Tibial nerve (tissue), 4 donors: ENCODE measurements at regions not wholly inside any gene's neighbourhood (a gene's known extent, or its start where the extent isn't known, plus 50 kb on each side); places are given as distances from the start of the nearest gene placed in this dataset.

Source experiments
- DNase-seq, 2 donors: peaks; one replicate each; pipeline ENCODE4 v3.0.0-alpha.2; 2019; ENCODE audit warnings: low spot score in 2 of 2
- H3K27ac ChIP-seq, 4 donors: fragments of 200-600 bp; sonication (generic) in 3 of 4; one replicate each; pipeline ENCODE4 v1.5.1; 2017 to 2019; ENCODE audit warnings: mild to moderate bottlenecking in 1 of 4
- H3K27me3 ChIP-seq, 2 donors: fragments of 200-600 bp; sonication (generic) in 1 of 2; one replicate each; pipeline versions ENCODE4 v1.5.1 to v1.6.0; 2017 to 2019
- H3K36me3 ChIP-seq, 3 donors: fragments of 200-600 bp; sonication (generic); one replicate each; pipeline ENCODE4 v1.5.1; 2018 to 2019
- H3K4me1 ChIP-seq, 4 donors: fragments of 200-600 bp; sonication (generic) in 3 of 4; one replicate each; pipeline ENCODE4 v1.5.1; 2017 to 2019
- H3K4me3 ChIP-seq, 4 donors: fragments of 200-600 bp; sonication (generic) in 3 of 4; one replicate each; pipeline ENCODE4 v1.5.1; 2017 to 2019; ENCODE audit warnings: mild to moderate bottlenecking in 1 of 4, moderate library complexity in 1 of 4
- H3K9me3 ChIP-seq, 4 donors: fragments of 200-600 bp; sonication (generic) in 3 of 4; one replicate each; pipeline ENCODE4 v1.5.1; 2017 to 2019
- EP300 ChIP-seq, 2 donors: sonication (generic); formaldehyde crosslinking; IDR thresholded peaks; one replicate each; pipeline ENCODE4 v1.6.1; 2017; ENCODE audit warnings: antibody characterized with exemption in 2 of 2, mild to moderate bottlenecking in 1 of 2
- POLR2A ChIP-seq, 2 donors: fragments of 450-650 bp; IDR thresholded peaks; one replicate each; pipeline ENCODE4 v1.6.1; 2017; ENCODE audit warnings: antibody characterized with exemption in 2 of 2, mild to moderate bottlenecking in 2 of 2, moderate library complexity in 2 of 2
- WGBS, 2 donors: methylation state at CpG; one replicate each; pipeline ENCODE4 v1.1.5; 2018; 5-methylcytosine and 5-hydroxymethylcytosine counted together
- TF ChIP-seq, protein P1 (sequence below), 5 experiments: fragments of 200-600 bp in 3 of 5; fragments of 450-650 bp in 2 of 5; sonication (generic) in 3 of 5; IDR thresholded peaks; one replicate each; pipeline ENCODE4 v1.5.1; 2016 to 2019; ENCODE audit warnings: antibody characterized with exemption in 5 of 5, mild to moderate bottlenecking in 3 of 5, moderate library complexity in 2 of 5

DNA sequence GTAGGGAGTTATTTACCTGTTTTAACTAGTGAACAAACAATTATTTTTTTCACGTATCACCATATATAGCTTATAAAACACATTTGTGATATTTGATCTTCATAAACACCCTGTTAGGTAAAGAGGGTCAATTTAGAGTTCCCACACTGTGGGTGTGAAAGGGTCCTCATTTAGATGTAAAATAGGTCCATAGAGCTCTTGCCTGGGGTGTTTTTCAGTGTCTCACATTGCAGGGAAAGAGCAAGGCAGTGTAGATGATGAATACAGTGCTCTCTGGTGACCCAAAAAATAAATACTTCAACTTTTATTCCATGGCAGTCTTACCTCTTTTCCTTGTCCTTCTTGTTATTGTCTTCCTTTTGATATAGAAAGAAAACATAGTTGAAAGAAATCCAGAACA is 403.2 kb upstream of the SGCD start:
- H3K9me3 ChIP-seq = no peaks in the 10 kb centered on the region
- H3K4me1 ChIP-seq = no peaks in the 10 kb centered on the region
- WGBS, 2 donors = 88 to 95% methylated on average over 1 of the region's 1 CpG
- TF ChIP-seq POLR2A (IDR thresholded peaks at IDR 0.05) = no peak
- no peak for TF ChIP-seq EP300 (IDR thresholded peaks at IDR 0.05)
- TF ChIP-seq, protein P1, sequence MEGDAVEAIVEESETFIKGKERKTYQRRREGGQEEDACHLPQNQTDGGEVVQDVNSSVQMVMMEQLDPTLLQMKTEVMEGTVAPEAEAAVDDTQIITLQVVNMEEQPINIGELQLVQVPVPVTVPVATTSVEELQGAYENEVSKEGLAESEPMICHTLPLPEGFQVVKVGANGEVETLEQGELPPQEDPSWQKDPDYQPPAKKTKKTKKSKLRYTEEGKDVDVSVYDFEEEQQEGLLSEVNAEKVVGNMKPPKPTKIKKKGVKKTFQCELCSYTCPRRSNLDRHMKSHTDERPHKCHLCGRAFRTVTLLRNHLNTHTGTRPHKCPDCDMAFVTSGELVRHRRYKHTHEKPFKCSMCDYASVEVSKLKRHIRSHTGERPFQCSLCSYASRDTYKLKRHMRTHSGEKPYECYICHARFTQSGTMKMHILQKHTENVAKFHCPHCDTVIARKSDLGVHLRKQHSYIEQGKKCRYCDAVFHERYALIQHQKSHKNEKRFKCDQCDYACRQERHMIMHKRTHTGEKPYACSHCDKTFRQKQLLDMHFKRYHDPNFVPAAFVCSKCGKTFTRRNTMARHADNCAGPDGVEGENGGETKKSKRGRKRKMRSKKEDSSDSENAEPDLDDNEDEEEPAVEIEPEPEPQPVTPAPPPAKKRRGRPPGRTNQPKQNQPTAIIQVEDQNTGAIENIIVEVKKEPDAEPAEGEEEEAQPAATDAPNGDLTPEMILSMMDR (IDR thresholded peaks at IDR 0.05) = no peak
- no peak for DNase-seq
- no peak overlapping the region for H3K27ac ChIP-seq
- H3K36me3 ChIP-seq = no peaks in the 10 kb centered on the region
- H3K27me3 ChIP-seq = no peaks in the 10 kb centered on the region
- no peak overlapping the region for H3K4me3 ChIP-seq

DNA sequence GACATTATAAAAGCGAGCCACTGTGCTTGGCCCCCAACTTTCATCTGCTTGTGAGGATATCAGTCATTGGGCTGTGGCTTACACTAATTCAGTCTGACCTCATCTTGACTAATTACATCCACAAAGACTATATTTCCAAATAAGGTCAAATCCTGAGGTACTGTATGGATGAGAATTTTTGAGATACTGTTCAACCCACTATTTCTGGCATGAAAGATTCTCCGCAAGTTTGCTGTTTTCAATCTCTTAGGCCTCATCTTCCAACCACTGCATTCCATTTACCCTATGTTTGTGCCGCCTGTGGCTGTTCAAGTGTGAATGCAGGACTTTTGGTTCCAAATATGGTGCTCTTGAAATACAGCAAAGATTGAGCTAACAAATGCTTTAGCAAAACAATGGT is 400.9 kb upstream of the SGCD start:
- Histone ChIP-seq H3K27ac (no peak overlapping the region), H3K4me1 (no peaks in the 10 kb centered on the region), H3K27me3 (no peaks in the 10 kb centered on the region), H3K36me3 (no peaks in the 10 kb centered on the region), H3K9me3 (no peaks in the 10 kb centered on the region), H3K4me3 (no peak overlapping the region)
- WGBS, 2 donors = 87 to 93% methylated on average over 3 of the region's 3 CpGs
- no peak for TF ChIP-seq EP300 (IDR thresholded peaks at IDR 0.05)
- no peak for TF ChIP-seq POLR2A (IDR thresholded peaks at IDR 0.05)
- TF ChIP-seq, protein P1 (IDR thresholded peaks at IDR 0.05) = no peak
- DNase-seq = no peak

DNA sequence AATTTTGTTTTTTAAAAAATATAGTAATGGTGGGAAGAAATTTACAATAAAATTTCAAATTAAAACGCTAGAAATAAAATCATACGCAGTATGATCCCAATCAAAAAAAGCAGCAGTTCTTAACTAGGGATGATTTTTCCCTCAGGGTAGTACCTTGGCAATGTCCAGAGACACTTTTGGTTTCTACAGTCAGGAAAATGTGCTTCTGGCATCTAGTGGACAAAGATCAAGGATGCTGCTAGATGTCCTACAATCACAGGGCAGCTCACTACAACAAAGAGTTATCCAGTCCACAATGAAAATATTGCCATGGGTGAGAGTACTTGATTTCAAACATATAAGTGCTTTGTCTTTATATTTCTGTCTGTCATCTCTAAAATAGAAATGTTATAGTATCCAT is 400.2 kb upstream of the SGCD start:
- no peak overlapping the region for H3K27ac ChIP-seq
- TF ChIP-seq POLR2A (IDR thresholded peaks at IDR 0.05) (no peak), EP300 (IDR thresholded peaks at IDR 0.05) (no peak)
- TF ChIP-seq, protein P1 (IDR thresholded peaks at IDR 0.05) = no peak
- no peaks in the 10 kb centered on the region for H3K4me1 ChIP-seq
- DNase-seq = no peak
- H3K36me3 ChIP-seq = no peaks in the 10 kb centered on the region
- H3K27me3 ChIP-seq = no peaks in the 10 kb centered on the region
- no peaks in the 10 kb centered on the region for H3K9me3 ChIP-seq
- no peak overlapping the region for H3K4me3 ChIP-seq
- 94 to 98% methylated on average over 2 of the region's 2 CpGs for WGBS, 2 donors

GRCh38 chr5:155929112-155929511 is 397.9 kb upstream of the SGCD start:
- H3K9me3 ChIP-seq = no peaks in the 10 kb centered on the region
- no peak for DNase-seq
- TF ChIP-seq POLR2A (IDR thresholded peaks at IDR 0.05) = no peak
- TF ChIP-seq EP300 (IDR thresholded peaks at IDR 0.05) = no peak
- TF ChIP-seq, protein P1 (IDR thresholded peaks at IDR 0.05) = no peak
- H3K27ac ChIP-seq = no peak overlapping the region
- H3K4me1 ChIP-seq = no peaks in the 10 kb centered on the region
- no peak overlapping the region for H3K4me3 ChIP-seq
- H3K27me3 ChIP-seq = no peaks in the 10 kb centered on the region
- no peaks in the 10 kb centered on the region for H3K36me3 ChIP-seq
- 74 to 79% methylated on average over 2 of the region's 2 CpGs for WGBS, 2 donors

GRCh38 chr5:155934964-155935363 is 392.0 kb upstream of the SGCD start:
- Histone ChIP-seq H3K9me3 (no peaks in the 10 kb centered on the region), H3K4me3 (no peak overlapping the region), H3K36me3 (no peaks in the 10 kb centered on the region), H3K4me1 (no peaks in the 10 kb centered on the region), H3K27ac (no peak overlapping the region), H3K27me3 (no peaks in the 10 kb centered on the region)
- 85 to 89% methylated on average over 1 of the region's 1 CpG for WGBS, 2 donors
- TF ChIP-seq EP300 (IDR thresholded peaks at IDR 0.05) (no peak), POLR2A (IDR thresholded peaks at IDR 0.05) (no peak)
- TF ChIP-seq, protein P1 (IDR thresholded peaks at IDR 0.05) = no peak
- no peak for DNase-seq
